Colonic mucosa (tissue), 4 donors: ENCODE measurements at regions not wholly inside any gene's neighbourhood (a gene's known extent, or its start where the extent isn't known, plus 50 kb on each side); places are given as distances from the start of the nearest gene placed in this dataset.

Source experiments
- DNase-seq: peaks from one replicate; pipeline ENCODE4 v3.0.0-alpha.2; 2020
- H3K27ac ChIP-seq: fragments of 200-600 bp; one replicate; pipeline ENCODE4 v1.8.0; 2021
- H3K27me3 ChIP-seq: fragments of 200-600 bp; one replicate; pipeline ENCODE4 v1.8.0; 2021
- H3K36me3 ChIP-seq: fragments of 200-600 bp; one replicate; pipeline ENCODE4 v1.8.0; 2021
- H3K4me1 ChIP-seq: fragments of 200-600 bp; one replicate; pipeline ENCODE4 v1.8.0; 2021; ENCODE audit warnings: mild to moderate bottlenecking
- H3K4me3 ChIP-seq: fragments of 200-600 bp; one replicate; pipeline ENCODE4 v1.8.0; 2021
- H3K9ac ChIP-seq, 2 donors: one replicate each; pipeline ENCODE4 v1.7.0; 2013; ENCODE audit warnings: control low read depth in 2 of 2, low read depth in 2 of 2, low read length in 2 of 2
- H3K9me3 ChIP-seq: fragments of 200-600 bp; one replicate; pipeline ENCODE4 v1.8.0; 2021
- CTCF ChIP-seq: fragments of 200-600 bp; IDR thresholded peaks from one replicate; pipeline ENCODE4 v1.8.0; 2022; ENCODE audit warnings: antibody characterized with exemption, mild to moderate bottlenecking
- intact Hi-C: fragments of 100-400 bp; cut with DNase I; formaldehyde crosslinking; loops from one replicate; pipeline ENCODE4 v1.14.1; 2022
- donor health status: healthy.
- donor health status: DM: no; HTN: no; CAD: no.
- donor health status: DM: no; HTN: no; CAD: no.

- intact Hi-C loops, result no loop called here
- H3K9ac ChIP-seq, result no peak overlapping the region
- H3K4me1 ChIP-seq, result no peaks in the 10 kb centered on the region
- H3K27ac ChIP-seq, result no peak overlapping the region
- no peaks in the 10 kb centered on the region for H3K27me3 ChIP-seq
- H3K9me3 ChIP-seq, result no peaks in the 10 kb centered on the region
- no peak for TF ChIP-seq CTCF
- DNase-seq, result no peak
- H3K4me3 ChIP-seq, result no peak overlapping the region
- H3K36me3 ChIP-seq, result no peaks in the 10 kb centered on the region
Measured at GRCh38 chr12:3972576-3972975, 99.4 kb upstream of the PARP11 start.

GRCh38 chr12:3968523-3968922 is 95.3 kb upstream of the PARP11 start:
- no peaks in the 10 kb centered on the region for H3K9me3 ChIP-seq
- no peaks in the 10 kb centered on the region for H3K27me3 ChIP-seq
- DNase-seq, result no peak
- no peak overlapping the region for H3K9ac ChIP-seq
- H3K27ac ChIP-seq, result no peak overlapping the region
- H3K4me3 ChIP-seq, result no peak overlapping the region
- H3K4me1 ChIP-seq, result no peaks in the 10 kb centered on the region
- no peaks in the 10 kb centered on the region for H3K36me3 ChIP-seq
- TF ChIP-seq CTCF, result no peak
- intact Hi-C loops, result no loop called here

- no peaks in the 10 kb centered on the region for H3K4me1 ChIP-seq
- no peak for TF ChIP-seq CTCF
- H3K9me3 ChIP-seq, result no peaks in the 10 kb centered on the region
- no peak overlapping the region for H3K9ac ChIP-seq
- no peaks in the 10 kb centered on the region for H3K36me3 ChIP-seq
- no peaks in the 10 kb centered on the region for H3K27me3 ChIP-seq
- no peak overlapping the region for H3K4me3 ChIP-seq
- no peak overlapping the region for H3K27ac ChIP-seq
- intact Hi-C loops, result no loop called here
- DNase-seq, result no peak
Measured at GRCh38 chr12:3967556-3968160, 94.5 kb upstream of the PARP11 start.

GRCh38 chr12:3966376-3966775 is 93.2 kb upstream of the PARP11 start:
- DNase-seq, result no peak
- H3K36me3 ChIP-seq, result no peaks in the 10 kb centered on the region
- no peak for TF ChIP-seq CTCF
- intact Hi-C loops, result no loop called here
- H3K4me1 ChIP-seq, result no peaks in the 10 kb centered on the region
- no peaks in the 10 kb centered on the region for H3K27me3 ChIP-seq
- H3K27ac ChIP-seq, result no peak overlapping the region
- no peak overlapping the region for H3K4me3 ChIP-seq
- H3K9me3 ChIP-seq, result no peaks in the 10 kb centered on the region
- H3K9ac ChIP-seq, result no peak overlapping the region

GRCh38 chr12:3965046-3965445 is 91.8 kb upstream of the PARP11 start:
- Histone ChIP-seq H3K27ac (no peak overlapping the region), H3K4me1 (no peaks in the 10 kb centered on the region), H3K9ac (no peak overlapping the region), H3K27me3 (no peaks in the 10 kb centered on the region), H3K36me3 (no peaks in the 10 kb centered on the region), H3K4me3 (no peak overlapping the region), H3K9me3 (no peaks in the 10 kb centered on the region)
- intact Hi-C loops, result no loop called here
- no peak for TF ChIP-seq CTCF
- no peak for DNase-seq
